ENCODE measurements at regions not wholly inside any gene's neighbourhood (a gene's known extent, or its start where the extent isn't known, plus 50 kb on each side); places are given as distances from the start of the nearest gene placed in this dataset.

GRCh38 chr1:19547814-19548213, 62.5 kb upstream of the CAPZB start:
- no peaks in the 10 kb centered on the region for H3K36me3 ChIP-seq
- no peak overlapping the region for H3K27ac ChIP-seq
- no peaks in the 10 kb centered on the region for H3K9me3 ChIP-seq
- H3K4me3 ChIP-seq: no peak overlapping the region
- TF ChIP-seq CTCF (IDR thresholded peaks at IDR 0.05) (no peak), POLR2AphosphoS5 (IDR thresholded peaks at IDR 0.05) (no peak), EP300 (IDR thresholded peaks at IDR 0.05) (no peak)
- no peaks in the 10 kb centered on the region for H3K27me3 ChIP-seq
- H3K4me1 ChIP-seq: no peaks in the 10 kb centered on the region
- WGBS: 50% methylated on average over 1 of the region's 1 CpG
- DNase-seq (ENCODE audit: low spot score in 2 of 2): no peak

- Histone ChIP-seq H3K4me1 (no peaks in the 10 kb centered on the region), H3K27me3 (no peaks in the 10 kb centered on the region), H3K9me3 (peaks cover 4% of the 10 kb centered on the region), H3K27ac (no peak overlapping the region), H3K4me3 (no peak overlapping the region), H3K36me3 (no peaks in the 10 kb centered on the region)
- DNase-seq (ENCODE audit: low spot score in 2 of 2): no peak
- TF ChIP-seq POLR2AphosphoS5 (IDR thresholded peaks at IDR 0.05) (no peak), CTCF (IDR thresholded peaks at IDR 0.05) (no peak), POLR2A (IDR thresholded peaks at IDR 0.05) (no peak), EP300 (IDR thresholded peaks at IDR 0.05) (no peak)
- WGBS: 96% methylated on average over 6 of the region's 6 CpGs
Observed at GRCh38 chr1:19536519-19536918, 51.2 kb upstream of the CAPZB start.

- 90% methylated on average over 3 of the region's 3 CpGs for WGBS
- DNase-seq (ENCODE audit: low spot score in 2 of 2): no peak
- Histone ChIP-seq H3K4me1 (no peaks in the 10 kb centered on the region), H3K36me3 (no peaks in the 10 kb centered on the region), H3K4me3 (no peak overlapping the region), H3K9me3 (peaks cover 8% of the 10 kb centered on the region), H3K27me3 (no peaks in the 10 kb centered on the region), H3K27ac (no peak overlapping the region)
- TF ChIP-seq POLR2A (IDR thresholded peaks at IDR 0.05): no peak
- TF ChIP-seq EP300 (IDR thresholded peaks at IDR 0.05): no peak
- TF ChIP-seq POLR2AphosphoS5 (IDR thresholded peaks at IDR 0.05): no peak
- no peak for TF ChIP-seq CTCF (IDR thresholded peaks at IDR 0.05)
Observed at GRCh38 chr1:19535214-19535613, 49.9 kb upstream of the CAPZB start.

Data from suprapubic skin (tissue), 4 donors.